K562 (cell line): ENCODE measurements at regions not wholly inside any gene's neighbourhood (a gene's known extent, or its start where the extent isn't known, plus 50 kb on each side); places are given as distances from the start of the nearest gene placed in this dataset.
A peak's percentile ranks its signal among the peaks of the same experiment; 100 is the strongest.

Experiments used
- ATAC-seq: fragments of 200-7000 bp; cut with Tn5 transposase; 3 replicates; pipeline ENCODE4 v1.9.1; 2020; ENCODE audit warnings: moderate library complexity
- BruUV-seq: library from RNA; stranded (reverse); fragments of 400-500 nt; replicated peaks from 2 replicates; lab custom pipeline; 2021; lab: Mats Ljungman, UMichigan
- CTCF ChIA-PET: fragments of 300-600 bp; formaldehyde crosslinking; extraction: SDS; loops from one replicate; lab custom pipeline; 2021; ENCODE audit warnings: low intra/inter-chr PET ratio; lab: Yijun Ruan, JAX
- POLR2A ChIA-PET: fragments of 300-600, 350-650 bp; sonication (Branson Sonifier 250); formaldehyde crosslinking; extraction: SDS; loops from one replicate; lab custom pipeline; 2021; ENCODE audit warnings: antibody characterized with exemption, inconsistent platforms; lab: Yijun Ruan, JAX
- DNase-seq, 4 experiments: peaks; one replicate each; pipeline versions ENCODE4 v3.0.0 to v3.0.0-alpha.2; 2011 to 2018; ENCODE audit warnings: low spot score in 3 of 4, mixed read lengths in 3 of 4; ENCODE audit errors: extremely low read depth in 1 of 4
- FAIRE-seq: peaks from 2 replicates; lab custom pipeline; 2011; peaks lifted over from hg19 to GRCh38; lab: Jason Lieb, UNC
- H2AFZ ChIP-seq: 2 replicates; pipeline ENCODE4 v1.6.0; 2011; ENCODE audit warnings: low read depth, low read length, control low read depth, inconsistent platforms
- H3K27ac ChIP-seq: fragments of 200-600 bp; 3 replicates; pipeline ENCODE4 v1.8.0; 2011; ENCODE audit warnings: low read depth, mild to moderate bottlenecking, control low read depth, inconsistent platforms, low read length, moderate library complexity, mixed read lengths; ENCODE audit errors: extremely low read depth
- H3K27me3 ChIP-seq, 2 experiments: fragments of 300-600 bp in 1 of 2; 2 replicates in 1 of 2; 3 replicates in 1 of 2; pipeline versions ENCODE4 v1.6.0 to v1.8.0; 2011; ENCODE audit warnings: inconsistent platforms in 2 of 2, low read length in 2 of 2, mild to moderate bottlenecking in 1 of 2, mixed read lengths in 1 of 2, moderate library complexity in 1 of 2; ENCODE audit not compliant: control insufficient read depth in 2 of 2, insufficient read depth in 2 of 2
- H3K36me3 ChIP-seq: fragments of 300-600 bp; 3 replicates; pipeline ENCODE4 v1.8.0; 2011; ENCODE audit warnings: mild to moderate bottlenecking, low read length, inconsistent platforms; ENCODE audit not compliant: control insufficient read depth, insufficient read depth
- H3K4me1 ChIP-seq, 2 experiments: fragments of 200-600 bp in 1 of 2; replicated peaks in 1 of 2; 2 replicates in 1 of 2; 3 replicates in 1 of 2; pipeline versions ENCODE4 v1.5.1 to v1.8.0; 2011; ENCODE audit warnings: inconsistent platforms in 2 of 2, low read length in 2 of 2, mild to moderate bottlenecking in 1 of 2, mixed read lengths in 1 of 2, moderate library complexity in 1 of 2; ENCODE audit not compliant: control insufficient read depth in 2 of 2, insufficient read depth in 2 of 2
- H3K4me2 ChIP-seq: 2 replicates; pipeline ENCODE4 v1.6.1; 2011; ENCODE audit warnings: low read length, control low read depth, inconsistent platforms, mixed read lengths; ENCODE audit not compliant: insufficient read depth
- H3K4me3 ChIP-seq: fragments of 200-600 bp; sonication (generic), shearing (Covaris generic); 2 replicates; pipeline ENCODE4 v1.5.1; 2016; ENCODE audit warnings: control low read depth, inconsistent platforms
- H3K79me2 ChIP-seq: fragments of 200-600 bp; 3 replicates; pipeline ENCODE4 v1.8.0; 2011; ENCODE audit warnings: low read length, inconsistent platforms; ENCODE audit not compliant: control insufficient read depth, insufficient read depth
- H3K9ac ChIP-seq, 2 experiments: 2 replicates each; pipeline versions ENCODE4 v1.6.0 to v1.6.1; 2011; ENCODE audit warnings: low read depth in 2 of 2, low read length in 2 of 2, control low read depth in 1 of 2, inconsistent platforms in 1 of 2, mild to moderate bottlenecking in 1 of 2, mixed read lengths in 1 of 2; ENCODE audit not compliant: insufficient read depth in 1 of 2
- H3K9me1 ChIP-seq: one replicate; pipeline ENCODE4 v1.6.0; 2011; ENCODE audit warnings: inconsistent platforms, mild to moderate bottlenecking, low read length, moderate library complexity; ENCODE audit not compliant: control insufficient read depth, insufficient read depth
- H3K9me3 ChIP-seq: replicated peaks from 2 replicates; pipeline ENCODE4 v1.5.1; 2011; ENCODE audit warnings: low read depth, low read length, inconsistent platforms; ENCODE audit not compliant: control insufficient read depth, insufficient read depth
- H4K20me1 ChIP-seq: replicated peaks from 2 replicates; pipeline ENCODE4 v1.6.1; 2011; ENCODE audit warnings: low read length, inconsistent platforms, mixed read lengths; ENCODE audit not compliant: control insufficient read depth, insufficient read depth
- ETV5 ChIP-seq: sonication (generic); formaldehyde crosslinking; IDR thresholded peaks from 2 replicates; pipeline ENCODE4 v1.4.0; 2020; ENCODE audit warnings: low read depth, mild to moderate bottlenecking, missing genetic modification reagents
- FOSL1 ChIP-seq: fragments of 200-800 bp; sonication (Bioruptor generic); conservative IDR thresholded peaks from 2 replicates; pipeline ENCODE4 v1.6.1; 2016; ENCODE audit warnings: missing genetic modification characterization, missing compliant biosample characterization
- FUS ChIP-seq: fragments of 200-400 bp; formaldehyde crosslinking; optimal IDR thresholded peaks from 2 replicates; pipeline ENCODE3; 2017; ENCODE audit warnings: low read depth, low read length
- JUN ChIP-seq, 2 experiments: sonication (generic) in 1 of 2; formaldehyde crosslinking in 1 of 2; IDR thresholded peaks; 2 replicates each; pipeline versions ENCODE4 v1.6.1 to v1.8.0; 2012 to 2022; ENCODE audit warnings: borderline replicate concordance in 2 of 2, mild to moderate bottlenecking in 2 of 2, improper control_type of control experiment in 1 of 2, low read depth in 1 of 2, low read length in 1 of 2, missing genetic modification reagents in 1 of 2
- JUND ChIP-seq, 2 experiments: IDR thresholded peaks; 2 replicates in 1 of 2; 3 replicates in 1 of 2; pipeline ENCODE4 v1.6.1; 2011; ENCODE audit warnings: borderline replicate concordance in 2 of 2, low read depth in 2 of 2, low read length in 2 of 2, improper control_type of control experiment in 1 of 2, missing biosample characterization in 1 of 2, missing genetic modification characterization in 1 of 2, missing genetic modification reagents in 1 of 2
- MCM2 ChIP-seq: fragments of 450-650 bp; IDR thresholded peaks from 2 replicates; pipeline ENCODE4 v1.6.1; 2017; ENCODE audit warnings: low read depth, mild to moderate bottlenecking
- POLR2B ChIP-seq: fragments of 450-650 bp; IDR thresholded peaks from 2 replicates; pipeline ENCODE4 v1.6.1; 2018; ENCODE audit warnings: low read depth; ENCODE audit not compliant: partially characterized antibody
- PRPF4 ChIP-seq: fragments of 200-400 bp; formaldehyde crosslinking; IDR thresholded peaks from one replicate; pipeline ENCODE4 v1.6.1; 2017; ENCODE audit warnings: low read length, low read depth, mild to moderate bottlenecking; ENCODE audit not compliant: insufficient read depth, poor library complexity, severe bottlenecking
- RAD51 ChIP-seq: fragments of 450-650 bp; IDR thresholded peaks from 2 replicates; pipeline ENCODE4 v1.7.1; 2016; ENCODE audit warnings: low read depth, mild to moderate bottlenecking, borderline replicate concordance
- ZBTB43 ChIP-seq: sonication (generic); formaldehyde crosslinking; IDR thresholded peaks from 2 replicates; pipeline ENCODE4 v1.8.0; 2023; ENCODE audit warnings: mild to moderate bottlenecking, missing genetic modification reagents
- ZFPM2 ChIP-seq: fragments of 250-450 bp; sonication (Bioruptor Pico); IDR thresholded peaks from 2 replicates; pipeline ENCODE4 v1.5.1; 2022; ENCODE audit warnings: mild to moderate bottlenecking
- ZKSCAN3 ChIP-seq: fragments of 250-450 bp; sonication (Bioruptor Pico); IDR thresholded peaks from 2 replicates; pipeline ENCODE4 v1.4.0; 2020
- WGBS: fragments of 100-300 bp; shearing (Covaris generic); methylation state at CpG from one replicate; pipeline ENCODE4 v1.1.6; 2016; ENCODE audit warnings: low coverage, mixed read lengths; ENCODE audit not compliant: insufficient coverage; ENCODE audit errors: missing lambda C conversion rate; 5-methylcytosine and 5-hydroxymethylcytosine counted together
- in situ Hi-C: fragments of 300-500 bp; cut with MboI; formaldehyde crosslinking; loops from 4 replicates; pipeline ENCODE4 v1.15.0; 2018; ENCODE audit warnings: inconsistent platforms, mixed read lengths
- intact Hi-C: fragments of 100-400 bp; cut with micrococcal nuclease; formaldehyde crosslinking; loops from 2 replicates; pipeline ENCODE4 v1.14.2; 2022
- TF ChIP-seq, protein P1 (sequence below), 2 experiments: fragments of 450-650 bp in 1 of 2; sonication (generic) in 1 of 2; formaldehyde crosslinking in 1 of 2; IDR thresholded peaks in 1 of 2; conservative IDR thresholded peaks in 1 of 2; 2 replicates each; pipeline versions ENCODE4 v1.6.1 to v1.8.1; 2016 to 2023; ENCODE audit warnings: mild to moderate bottlenecking in 2 of 2, moderate library complexity in 2 of 2, inconsistent platforms in 1 of 2, missing genetic modification reagents in 1 of 2

- Histone ChIP-seq H3K9me1 (no peaks in the 10 kb centered on the region), H3K9me3 (no peaks in the 10 kb centered on the region), H3K36me3 (no peaks in the 10 kb centered on the region), H3K4me1 (no peaks in the 10 kb centered on the region), H3K27ac (no peak overlapping the region), H2AFZ (no peak overlapping the region), H3K4me2 (no peak overlapping the region), H3K79me2 (no peaks in the 10 kb centered on the region), H3K27me3 (peaks cover 0 to 14% of the 10 kb centered on the region in 2 experiments; a peak in 1 of 5 replicates), H3K9ac (no peak overlapping the region), H4K20me1 (no peaks in the 10 kb centered on the region), H3K4me3 (no peak overlapping the region)
- TF ChIP-seq ZBTB43 (CRISPR knock-in tag) (no peak), MCM2 (no peak), FUS (no peak), PRPF4 (no peak)
- in situ Hi-C loops (no loop called here), intact Hi-C loops (no loop called here)
- DNase-seq (no peak), FAIRE-seq (no peak), ATAC-seq (no peak)
- POLR2A ChIA-PET: no interaction called here
- WGBS: 0% methylated on average over 2 of the region's 2 CpGs
- CTCF ChIA-PET: no interaction called here
- no TSS peak for BruUV-seq
Observed at GRCh38 chr4:77229433-77229832, 72.4 kb downstream of the CCNG2 start.

DNA sequence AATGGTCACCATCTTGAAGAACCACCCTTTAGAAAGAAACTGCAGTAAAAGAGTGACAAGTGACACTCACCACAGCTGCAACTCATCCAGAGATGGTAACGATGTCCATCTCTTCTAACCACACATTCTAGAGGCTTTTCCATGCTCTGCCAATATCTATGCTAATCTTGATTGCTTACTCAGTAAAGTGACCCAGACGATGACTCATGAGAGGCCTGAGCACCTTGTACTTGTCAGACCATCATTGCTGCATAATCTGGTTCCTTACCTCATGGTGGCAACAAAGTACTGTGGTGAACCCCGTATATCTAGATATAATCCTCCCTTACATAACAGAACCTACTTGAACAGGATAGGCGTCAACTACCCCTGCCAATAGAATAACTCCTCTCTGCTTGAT, 75.6 kb downstream of the CCNG2 start:
- ATAC-seq: no peak; the same call in 2 of the 3 replicates
- peak in 1 of 4 experiments; percentile 4 for DNase-seq
- Histone ChIP-seq H3K4me1 (no peaks in the 10 kb centered on the region), H3K36me3 (no peaks in the 10 kb centered on the region), H3K4me3 (no peak overlapping the region)
- POLR2A ChIA-PET: interaction anchor here (0.7 kb wide), 1 partner anchor 46 kb away, joined by 3 read pairs; no protein-coding TSS in a partner anchor
- TF ChIP-seq ETV5 (CRISPR knock-in tag): no peak
- TF ChIP-seq, protein P1, sequence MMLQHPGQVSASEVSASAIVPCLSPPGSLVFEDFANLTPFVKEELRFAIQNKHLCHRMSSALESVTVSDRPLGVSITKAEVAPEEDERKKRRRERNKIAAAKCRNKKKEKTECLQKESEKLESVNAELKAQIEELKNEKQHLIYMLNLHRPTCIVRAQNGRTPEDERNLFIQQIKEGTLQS (IDR thresholded peaks at IDR 0.05): peak; percentile 57
- TF ChIP-seq, protein P1 (CRISPR knock-in tag; conservative IDR thresholded peaks at IDR 0.05): no peak
- peak; percentile 62; the same call in 1 of the 2 replicates for TF ChIP-seq JUND (IDR thresholded peaks at IDR 0.05; ENCODE audit: borderline replicate concordance, low read depth, low read length)
- TF ChIP-seq JUND (tag; IDR thresholded peaks at IDR 0.05; ENCODE audit: borderline replicate concordance, low read depth, low read length): peak; percentile 45; the same call in 2 of the 3 replicates
- no peak for TF ChIP-seq ZFPM2 (CRISPR knock-in tag)
- TF ChIP-seq ZKSCAN3 (CRISPR knock-in tag): no peak
- TF ChIP-seq FOSL1 (tag): peak; percentile 79
- TF ChIP-seq JUN (IDR thresholded peaks at IDR 0.05; ENCODE audit: borderline replicate concordance, low read depth, low read length): 0 out of 2 replicates have a peak, but pooled peaks have one; percentile 17
- no peak for TF ChIP-seq JUN (CRISPR knock-in tag; IDR thresholded peaks at IDR 0.05; ENCODE audit: borderline replicate concordance)
- TF ChIP-seq RAD51: no peak
- TF ChIP-seq POLR2B: no peak
- TF ChIP-seq, all 486 proteins: peak for 4
- no peaks in the 10 kb centered on the region for H3K9me1 ChIP-seq
- H3K9me3 ChIP-seq: no peaks in the 10 kb centered on the region
- 0% methylated on average over 4 of the region's 4 CpGs for WGBS
- intact Hi-C loops: no loop called here
- FAIRE-seq: no peak
- BruUV-seq: no TSS peak
- no peak overlapping the region for H3K27ac ChIP-seq
- H3K79me2 ChIP-seq: no peaks in the 10 kb centered on the region
- no peak overlapping the region for H3K9ac ChIP-seq
- CTCF ChIA-PET: interaction anchor here (0.6 to 0.7 kb wide), 2 partner anchors 181 to 642 kb away, joined by 4 to 5 read pairs; no protein-coding TSS in a partner anchor
- H2AFZ ChIP-seq: no peak overlapping the region
- peaks cover 0 to 17% of the 10 kb centered on the region in 2 experiments; a peak in 1 of 5 replicates for H3K27me3 ChIP-seq
- H3K4me2 ChIP-seq: no peak overlapping the region
- in situ Hi-C loops: no loop called here
- no peaks in the 10 kb centered on the region for H4K20me1 ChIP-seq
